ENCODE measurements at regions not wholly inside any gene's neighbourhood (a gene's known extent, or its start where the extent isn't known, plus 50 kb on each side); places are given as distances from the start of the nearest gene placed in this dataset.

DNA sequence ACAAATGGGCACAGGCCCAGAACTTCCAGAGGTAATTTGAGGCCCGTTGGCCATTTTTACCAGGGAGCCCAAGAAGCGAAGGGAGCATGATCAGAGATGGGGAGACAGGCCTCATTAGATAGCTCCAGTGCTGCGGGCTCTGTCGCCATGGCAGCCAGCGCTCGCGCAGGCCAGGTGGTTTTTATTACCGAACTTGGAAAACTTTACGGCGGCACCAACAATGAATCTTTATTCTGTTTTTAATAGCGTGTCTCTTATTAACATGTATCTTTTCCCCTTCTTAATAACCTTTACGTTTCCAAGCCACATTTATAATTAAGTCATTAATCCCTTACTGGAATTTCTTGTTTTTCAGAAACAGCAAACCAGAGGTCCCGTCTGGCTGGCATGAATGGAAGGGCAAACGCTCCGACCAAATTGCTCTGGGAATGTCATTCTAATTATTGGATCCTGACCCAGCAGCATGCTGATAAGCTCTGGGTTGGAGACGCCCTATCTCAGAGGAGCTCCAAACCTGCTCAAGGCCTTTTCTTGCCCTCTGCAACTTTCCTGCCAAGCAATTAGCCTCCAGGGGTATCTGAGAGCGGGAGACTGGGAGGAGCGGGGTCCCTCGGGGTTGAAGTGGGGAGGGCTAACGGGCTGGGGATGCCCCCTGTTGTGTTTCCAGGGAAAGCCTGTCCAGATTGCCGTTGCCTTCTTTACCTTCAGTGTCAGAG, 256.4 kb downstream of the TLE3 start:
- Histone ChIP-seq H3K4me1 (ENCODE audit: insufficient read depth, low read length) (no peaks in the 10 kb centered on the region), H3K36me3 (ENCODE audit: insufficient read depth, low read length) (no peaks in the 10 kb centered on the region), H2AFZ (ENCODE audit: low read depth, low read length) (no peak overlapping the region), H3K9me3 (ENCODE audit: low read length) (no peaks in the 10 kb centered on the region), H3K4me3 (ENCODE audit: low read length) (no peak overlapping the region), H3K27me3 (ENCODE audit: insufficient read depth, low read length) (peaks cover 3% of the 10 kb centered on the region)

DNA sequence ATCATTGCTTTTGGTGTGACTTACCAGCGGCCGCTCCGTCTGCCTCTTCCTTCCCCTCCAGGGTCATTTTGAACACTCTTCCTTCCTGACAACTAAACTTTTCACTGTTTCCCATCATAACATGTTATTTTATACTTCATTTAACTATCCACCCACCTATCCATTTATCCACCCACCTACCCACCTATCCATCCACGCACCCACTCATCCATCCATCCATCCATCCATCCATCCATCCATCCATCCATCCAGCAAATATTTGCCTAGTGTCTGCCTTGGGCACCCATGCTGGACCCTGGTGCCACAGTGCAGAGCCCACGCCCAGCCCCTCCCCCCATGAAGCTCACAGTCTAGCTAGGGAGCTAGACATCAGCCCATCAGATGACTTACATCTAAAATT, 254.9 kb downstream of the TLE3 start:
- no peak overlapping the region for H2AFZ ChIP-seq (ENCODE audit: low read depth, low read length)
- no peaks in the 10 kb centered on the region for H3K36me3 ChIP-seq (ENCODE audit: insufficient read depth, low read length)
- H3K27me3 ChIP-seq (ENCODE audit: insufficient read depth, low read length), result peaks cover 3% of the 10 kb centered on the region
- no peak overlapping the region for H3K4me3 ChIP-seq (ENCODE audit: low read length)
- H3K9me3 ChIP-seq (ENCODE audit: low read length), result no peaks in the 10 kb centered on the region
- no peaks in the 10 kb centered on the region for H3K4me1 ChIP-seq (ENCODE audit: insufficient read depth, low read length)

DNA sequence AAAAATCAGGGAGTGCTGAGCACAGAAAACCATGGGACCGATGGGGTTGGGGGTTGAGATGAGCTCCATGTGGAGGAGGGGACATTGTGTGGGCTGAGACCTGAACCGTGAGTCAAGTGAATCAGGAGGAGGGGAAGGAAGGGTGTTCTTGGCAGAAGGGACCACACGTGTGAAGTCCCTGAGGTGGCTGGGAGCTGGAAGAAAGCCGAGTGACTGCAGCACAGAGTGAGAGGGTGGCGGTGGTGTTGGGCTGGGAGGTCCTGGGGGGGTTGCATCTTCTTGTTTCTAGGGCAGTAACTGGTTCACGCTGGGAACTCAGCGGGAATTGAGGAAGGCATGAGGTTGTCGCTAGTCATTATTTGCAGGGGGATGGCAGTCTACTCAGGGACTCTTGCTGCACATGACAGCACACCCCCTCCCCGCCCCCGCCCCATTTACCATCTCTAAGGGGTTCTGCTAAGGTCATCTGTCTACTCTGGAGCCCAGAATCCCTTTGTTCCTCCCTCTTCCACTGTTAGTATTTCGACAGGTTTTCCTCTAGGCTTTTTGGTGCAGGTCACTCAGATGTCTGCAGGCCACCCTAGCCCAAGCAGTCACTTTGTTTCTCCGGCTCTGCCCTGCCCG, 254.3 kb downstream of the TLE3 start:
- no peaks in the 10 kb centered on the region for H3K4me1 ChIP-seq (ENCODE audit: insufficient read depth, low read length)
- no peak overlapping the region for H3K4me3 ChIP-seq (ENCODE audit: low read length)
- peaks cover 3% of the 10 kb centered on the region for H3K27me3 ChIP-seq (ENCODE audit: insufficient read depth, low read length)
- no peaks in the 10 kb centered on the region for H3K9me3 ChIP-seq (ENCODE audit: low read length)
- H3K36me3 ChIP-seq (ENCODE audit: insufficient read depth, low read length), result no peaks in the 10 kb centered on the region
- H2AFZ ChIP-seq (ENCODE audit: low read depth, low read length), result no peak overlapping the region

DNA sequence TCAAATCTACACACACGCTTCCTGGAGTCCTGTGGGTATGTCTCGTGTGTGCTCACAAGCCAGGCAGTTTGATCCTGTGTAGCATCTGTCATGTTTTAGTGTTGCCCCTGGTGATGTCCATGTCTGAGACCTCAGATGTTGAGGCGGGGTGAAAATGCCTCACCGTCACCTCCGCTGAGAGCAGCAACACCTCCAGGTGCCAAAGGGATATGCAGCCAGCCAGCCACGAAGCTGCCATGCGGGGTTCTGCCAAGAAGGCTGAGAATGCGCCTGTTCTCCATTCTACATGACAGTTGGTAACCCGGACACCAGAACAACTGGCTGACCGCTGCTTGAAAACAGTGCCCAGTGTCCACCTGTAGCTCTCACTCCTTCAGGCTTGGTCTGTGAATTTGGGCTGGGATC, 253.8 kb downstream of the TLE3 start:
- no peaks in the 10 kb centered on the region for H3K36me3 ChIP-seq (ENCODE audit: insufficient read depth, low read length)
- H3K9me3 ChIP-seq (ENCODE audit: low read length), result no peaks in the 10 kb centered on the region
- H2AFZ ChIP-seq (ENCODE audit: low read depth, low read length), result no peak overlapping the region
- H3K4me3 ChIP-seq (ENCODE audit: low read length), result no peak overlapping the region
- H3K4me1 ChIP-seq (ENCODE audit: insufficient read depth, low read length), result no peaks in the 10 kb centered on the region
- peaks cover 3% of the 10 kb centered on the region for H3K27me3 ChIP-seq (ENCODE audit: insufficient read depth, low read length)

DNA sequence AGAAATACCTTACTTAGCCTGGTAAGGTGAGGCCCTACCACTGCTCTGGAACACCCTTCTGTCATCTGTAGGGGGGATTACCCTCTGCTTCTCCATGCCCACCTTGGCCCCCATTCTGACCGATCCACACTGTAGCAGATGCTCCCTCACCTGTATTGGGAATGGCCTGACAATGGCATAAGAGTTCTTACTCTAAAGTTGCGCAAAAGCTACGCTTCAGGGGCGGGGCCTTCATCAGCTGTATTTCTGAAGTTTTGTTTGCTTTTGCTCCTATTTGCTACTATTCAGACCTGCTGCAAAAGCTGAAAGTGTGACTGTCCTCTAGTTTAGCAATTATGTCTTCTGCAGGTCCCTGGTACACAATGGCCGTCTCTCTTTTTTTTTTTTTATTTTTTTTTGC, 252.6 kb downstream of the TLE3 start:
- Histone ChIP-seq H3K9me3 (ENCODE audit: low read length) (peaks cover 2% of the 10 kb centered on the region), H2AFZ (ENCODE audit: low read depth, low read length) (no peak overlapping the region), H3K4me3 (ENCODE audit: low read length) (no peak overlapping the region), H3K27me3 (ENCODE audit: insufficient read depth, low read length) (peaks cover 5% of the 10 kb centered on the region), H3K4me1 (ENCODE audit: insufficient read depth, low read length) (no peaks in the 10 kb centered on the region), H3K36me3 (ENCODE audit: insufficient read depth, low read length) (no peaks in the 10 kb centered on the region)

DNA sequence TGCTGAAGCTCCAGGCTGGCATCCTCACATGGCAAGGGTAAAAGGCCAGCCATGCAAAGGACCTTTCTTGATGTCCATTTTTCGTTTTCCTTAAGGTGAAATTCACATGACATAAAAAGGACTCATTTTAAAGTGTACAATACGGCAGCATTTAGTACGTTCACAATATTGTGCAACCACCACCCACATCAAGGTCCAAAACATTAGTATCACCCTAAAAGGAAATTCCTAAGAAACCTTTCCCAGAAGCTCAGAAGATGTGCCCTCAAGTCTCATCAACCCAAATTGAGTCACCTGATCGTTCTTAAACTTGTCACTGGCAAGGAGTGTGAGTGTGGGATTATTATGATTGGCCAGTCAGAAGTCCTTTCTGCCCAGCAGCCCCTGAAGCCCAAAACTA, 250.1 kb downstream of the TLE3 start:
- peaks cover 20% of the 10 kb centered on the region for H3K27me3 ChIP-seq (ENCODE audit: insufficient read depth, low read length)
- H2AFZ ChIP-seq (ENCODE audit: low read depth, low read length), result no peak overlapping the region
- H3K4me1 ChIP-seq (ENCODE audit: insufficient read depth, low read length), result no peaks in the 10 kb centered on the region
- no peaks in the 10 kb centered on the region for H3K36me3 ChIP-seq (ENCODE audit: insufficient read depth, low read length)
- peaks cover 2% of the 10 kb centered on the region for H3K9me3 ChIP-seq (ENCODE audit: low read length)
- H3K4me3 ChIP-seq (ENCODE audit: low read length), result no peak overlapping the region

DNA sequence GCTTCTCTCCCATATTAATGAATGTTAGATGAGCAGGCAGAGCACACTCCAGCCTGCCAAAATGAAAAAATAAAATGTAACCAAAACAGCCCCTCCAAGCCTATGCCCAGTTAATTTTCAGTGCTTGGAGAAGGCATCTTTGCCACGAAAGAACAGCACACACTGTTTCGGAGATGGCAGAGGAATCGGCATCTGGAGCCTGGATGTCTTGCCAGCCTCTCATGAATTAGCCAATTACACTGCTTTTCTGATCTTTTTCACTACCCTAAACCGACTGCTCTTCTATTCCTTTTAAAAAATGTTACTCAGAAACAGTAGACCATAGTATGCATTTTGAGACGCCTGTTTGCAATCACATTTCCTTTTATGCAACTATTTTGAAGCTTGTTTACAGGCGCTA, 249.6 kb downstream of the TLE3 start:
- peaks cover 2% of the 10 kb centered on the region for H3K9me3 ChIP-seq (ENCODE audit: low read length)

DNA sequence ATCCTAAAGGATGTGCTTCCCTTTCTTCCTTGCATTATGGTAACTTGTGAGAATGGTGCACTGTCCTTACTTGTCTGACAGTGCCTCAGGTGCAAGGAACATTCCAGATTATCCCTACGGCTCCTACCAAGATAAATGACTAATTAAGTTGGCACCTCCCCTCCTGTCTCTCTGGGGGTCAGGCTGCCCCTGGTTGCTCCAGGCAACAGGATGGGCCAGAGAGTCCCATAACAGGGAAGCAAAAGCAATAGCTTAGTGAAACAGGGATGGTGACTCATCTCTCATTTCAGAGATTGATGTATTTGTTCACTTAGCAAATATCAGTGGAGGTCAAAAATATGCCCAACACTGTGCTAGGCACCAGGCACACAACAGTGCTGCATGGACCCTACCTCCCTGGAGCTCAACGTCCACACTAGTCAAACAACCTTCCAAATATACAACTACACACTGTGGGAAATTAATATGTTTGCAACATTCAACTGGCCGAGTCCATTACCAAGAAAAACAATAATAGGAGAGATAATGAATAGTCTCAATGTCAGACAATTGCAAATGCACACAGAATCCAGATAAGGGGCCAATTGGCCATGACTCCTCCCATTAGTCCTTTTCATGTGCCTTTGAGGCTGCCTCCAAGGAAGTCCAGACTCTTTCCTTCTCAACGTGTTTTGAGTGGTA, 249.0 kb downstream of the TLE3 start:
- Histone ChIP-seq H3K27me3 (ENCODE audit: insufficient read depth, low read length) (peaks cover 21% of the 10 kb centered on the region), H3K9me3 (ENCODE audit: low read length) (peaks cover 2% of the 10 kb centered on the region), H3K36me3 (ENCODE audit: insufficient read depth, low read length) (no peaks in the 10 kb centered on the region), H3K4me3 (ENCODE audit: low read length) (no peak overlapping the region), H2AFZ (ENCODE audit: low read depth, low read length) (no peak overlapping the region), H3K4me1 (ENCODE audit: insufficient read depth, low read length) (peaks cover 4% of the 10 kb centered on the region)

More for the DNA sequence above, 249.6 kb downstream of the TLE3 start:
- Histone ChIP-seq H3K4me3 (ENCODE audit: low read length) (no peak overlapping the region), H2AFZ (ENCODE audit: low read depth, low read length) (no peak overlapping the region), H3K4me1 (ENCODE audit: insufficient read depth, low read length) (no peaks in the 10 kb centered on the region), H3K36me3 (ENCODE audit: insufficient read depth, low read length) (no peaks in the 10 kb centered on the region), H3K27me3 (ENCODE audit: insufficient read depth, low read length) (peaks cover 21% of the 10 kb centered on the region)

DNA sequence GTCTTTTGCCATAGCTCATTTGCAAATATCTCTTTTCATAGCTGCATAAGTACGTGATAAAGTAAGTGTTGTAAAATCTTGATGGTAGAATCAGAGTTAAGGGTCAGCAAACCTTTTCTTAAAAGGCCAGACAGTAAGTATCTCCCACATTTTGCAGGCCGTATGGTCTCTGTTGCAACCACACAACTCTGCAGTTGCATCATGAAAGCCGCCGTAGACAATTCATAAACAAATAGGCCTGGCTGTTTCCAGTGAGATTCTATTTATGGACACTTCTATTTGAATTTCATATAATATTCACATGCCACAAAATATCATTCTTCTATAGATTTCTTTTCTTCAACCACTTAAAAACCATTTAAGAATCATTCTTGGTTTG, 248.5 kb downstream of the TLE3 start:
- H3K36me3 ChIP-seq (ENCODE audit: insufficient read depth, low read length), result no peaks in the 10 kb centered on the region
- no peak overlapping the region for H3K4me3 ChIP-seq (ENCODE audit: low read length)
- H3K4me1 ChIP-seq (ENCODE audit: insufficient read depth, low read length), result peaks cover 4% of the 10 kb centered on the region
- H3K27me3 ChIP-seq (ENCODE audit: insufficient read depth, low read length), result peaks cover 21% of the 10 kb centered on the region
- H3K9me3 ChIP-seq (ENCODE audit: low read length), result peaks cover 2% of the 10 kb centered on the region
- no peak overlapping the region for H2AFZ ChIP-seq (ENCODE audit: low read depth, low read length)

DNA sequence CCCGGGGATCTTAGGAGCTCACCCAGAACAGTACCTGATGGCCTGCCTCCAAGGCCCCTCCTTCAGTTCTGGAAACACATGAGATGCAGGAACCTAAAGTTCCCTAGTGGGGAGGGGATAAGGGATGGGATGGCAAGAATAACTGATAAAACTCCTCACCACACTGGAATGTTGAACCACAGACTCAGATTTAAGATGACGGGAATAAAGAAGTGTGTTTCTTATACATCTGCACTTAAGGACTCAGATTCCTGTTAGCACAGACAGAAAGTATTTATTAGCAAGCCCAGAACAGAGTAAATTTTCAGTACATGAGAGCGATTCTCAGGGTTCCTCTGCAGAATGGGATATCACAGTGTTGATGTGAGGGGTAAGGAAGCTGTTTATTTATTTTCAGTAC, 245.2 kb downstream of the TLE3 start:
- H3K4me3 ChIP-seq (ENCODE audit: low read length), result no peak overlapping the region
- no peak overlapping the region for H2AFZ ChIP-seq (ENCODE audit: low read depth, low read length)
- peaks cover 2% of the 10 kb centered on the region for H3K9me3 ChIP-seq (ENCODE audit: low read length)
- no peaks in the 10 kb centered on the region for H3K36me3 ChIP-seq (ENCODE audit: insufficient read depth, low read length)
- H3K27me3 ChIP-seq (ENCODE audit: insufficient read depth, low read length), result peaks cover 40% of the 10 kb centered on the region
- peaks cover 4% of the 10 kb centered on the region for H3K4me1 ChIP-seq (ENCODE audit: insufficient read depth, low read length)

DNA sequence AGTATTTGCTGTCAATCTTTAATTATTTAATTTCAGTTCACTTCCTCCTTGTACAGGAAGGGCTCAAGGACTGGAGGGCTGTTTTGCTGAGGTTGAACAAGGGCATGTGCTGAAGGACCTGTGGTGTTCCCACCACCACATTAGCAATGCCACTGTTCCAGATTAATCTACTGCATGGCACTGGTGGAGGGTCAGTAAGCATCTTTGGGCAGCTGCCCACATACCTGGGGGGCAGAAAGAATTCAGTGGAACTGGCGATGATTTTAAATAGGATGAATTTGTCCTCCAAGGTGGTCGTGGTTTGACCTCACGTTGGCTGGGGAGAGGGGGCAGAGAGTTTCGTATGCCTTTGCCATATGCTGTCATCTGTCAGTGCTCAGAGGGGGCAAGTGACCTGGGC, 244.8 kb downstream of the TLE3 start:
- Histone ChIP-seq H3K27me3 (ENCODE audit: insufficient read depth, low read length) (peaks cover 41% of the 10 kb centered on the region), H3K4me3 (ENCODE audit: low read length) (no peak overlapping the region), H3K36me3 (ENCODE audit: insufficient read depth, low read length) (no peaks in the 10 kb centered on the region), H3K9me3 (ENCODE audit: low read length) (peaks cover 2% of the 10 kb centered on the region), H3K4me1 (ENCODE audit: insufficient read depth, low read length) (peaks cover 4% of the 10 kb centered on the region), H2AFZ (ENCODE audit: low read depth, low read length) (no peak overlapping the region)

DNA sequence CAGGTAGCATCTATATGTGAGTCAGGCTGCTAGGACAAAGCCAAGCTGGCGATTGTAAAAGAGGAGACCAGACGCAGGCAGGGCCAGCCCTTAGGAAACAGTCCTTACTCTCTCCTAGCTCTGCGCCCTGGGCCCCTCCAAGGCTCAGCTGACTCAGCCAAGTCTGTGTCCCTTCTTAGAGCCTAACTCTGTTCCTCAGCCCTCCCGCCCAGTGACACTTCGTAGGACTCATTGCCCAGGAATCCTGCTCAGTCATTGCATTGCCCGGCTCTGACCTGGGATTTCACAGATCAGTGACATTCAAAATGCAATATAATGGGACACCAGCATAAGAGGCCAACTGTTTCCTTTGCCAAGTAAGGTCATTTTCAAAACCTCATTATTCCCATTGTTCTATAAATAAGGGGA, 244.2 kb downstream of the TLE3 start:
- H3K4me1 ChIP-seq (ENCODE audit: insufficient read depth, low read length), result peaks cover 4% of the 10 kb centered on the region
- H3K4me3 ChIP-seq (ENCODE audit: low read length), result no peak overlapping the region
- peaks cover 45% of the 10 kb centered on the region for H3K27me3 ChIP-seq (ENCODE audit: insufficient read depth, low read length)
- no peaks in the 10 kb centered on the region for H3K36me3 ChIP-seq (ENCODE audit: insufficient read depth, low read length)
- H3K9me3 ChIP-seq (ENCODE audit: low read length), result peaks cover 2% of the 10 kb centered on the region
- H2AFZ ChIP-seq (ENCODE audit: low read depth, low read length), result no peak overlapping the region

DNA sequence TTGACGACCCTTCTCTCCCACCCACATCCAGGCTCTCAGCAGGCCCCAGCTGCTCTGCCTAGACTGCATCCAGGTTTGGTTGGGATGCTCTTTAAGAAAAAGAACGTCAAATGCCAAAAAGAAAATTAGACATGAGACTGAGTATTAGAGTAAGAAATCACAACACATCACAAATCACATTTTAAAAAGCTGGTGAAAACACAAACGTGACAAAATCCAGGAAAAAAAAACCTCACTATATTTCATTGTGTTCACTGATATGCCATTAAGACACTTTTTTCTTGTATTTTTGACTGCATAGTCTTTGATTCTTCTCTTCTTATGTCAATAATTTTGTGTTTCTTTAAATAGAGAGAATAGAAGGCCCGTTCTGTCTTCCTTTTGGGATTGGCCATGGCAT, 243.7 kb downstream of the TLE3 start:
- H2AFZ ChIP-seq (ENCODE audit: low read depth, low read length), result no peak overlapping the region
- no peaks in the 10 kb centered on the region for H3K36me3 ChIP-seq (ENCODE audit: insufficient read depth, low read length)
- H3K4me3 ChIP-seq (ENCODE audit: low read length), result no peak overlapping the region
- peaks cover 4% of the 10 kb centered on the region for H3K4me1 ChIP-seq (ENCODE audit: insufficient read depth, low read length)
- H3K27me3 ChIP-seq (ENCODE audit: insufficient read depth, low read length), result peaks cover 45% of the 10 kb centered on the region
- peaks cover 2% of the 10 kb centered on the region for H3K9me3 ChIP-seq (ENCODE audit: low read length)

All from neuron (in vitro differentiated cells).